ENCODE measurements at regions not wholly inside any gene's neighbourhood (a gene's known extent, or its start where the extent isn't known, plus 50 kb on each side); places are given as distances from the start of the nearest gene placed in this dataset.

- H3K36me3 ChIP-seq (replicated peaks in 1 of 2; ENCODE audit: control insufficient read depth in 2 of 2, insufficient read depth in 2 of 2, low read length in 2 of 2), result no peaks in the 10 kb centered on the region
- no peak overlapping the region for H3K9ac ChIP-seq (ENCODE audit: low read depth, low read length, poor library complexity)
- no peak overlapping the region for H3K4me3 ChIP-seq (ENCODE audit: low read length in 2 of 2)
- no peak for DNase-seq (ENCODE audit: low spot score)
- no peaks in the 10 kb centered on the region for H3K9me3 ChIP-seq (replicated peaks in 1 of 2; ENCODE audit: control insufficient read depth in 2 of 2, insufficient read depth in 1 of 2, low read depth in 1 of 2, low read length in 2 of 2)
- H4K91ac ChIP-seq (ENCODE audit: low read depth, low read length, poor library complexity), result no peak overlapping the region
- H3K23ac ChIP-seq (ENCODE audit: low read depth, low read length, poor library complexity), result no peak overlapping the region
- H3K27ac ChIP-seq (replicated peaks; ENCODE audit: low read length), result no peak overlapping the region
- no peak overlapping the region for H2AK5ac ChIP-seq (ENCODE audit: low read depth, low read length)
- WGBS, 2 donors (ENCODE audit: extremely low coverage in 2 of 2, insufficient read length in 2 of 2, insufficient replicate concordance in 1 of 2), result no CpG with 5 or more reads among the region's 2 CpGs
- H2AFZ ChIP-seq (ENCODE audit: low read length), result no peak overlapping the region
- H3K4me1 ChIP-seq (ENCODE audit: control insufficient read depth in 2 of 2, insufficient read depth in 1 of 2, low read depth in 1 of 2, low read length in 2 of 2), result no peaks in the 10 kb centered on the region
- H3K79me1 ChIP-seq (ENCODE audit: low read depth, low read length), result no peaks in the 10 kb centered on the region
- no peak overlapping the region for H3K14ac ChIP-seq (ENCODE audit: low read length)
- no peak overlapping the region for H2BK5ac ChIP-seq (ENCODE audit: low read length)
- no peak overlapping the region for H2BK120ac ChIP-seq (ENCODE audit: low read depth, low read length)
- no peaks in the 10 kb centered on the region for H3K27me3 ChIP-seq (ENCODE audit: control insufficient read depth in 3 of 3, insufficient read depth in 3 of 3, low read depth in 1 of 3, low read length in 3 of 3)
- H3K4ac ChIP-seq (ENCODE audit: low read length), result no peak overlapping the region
- no peak overlapping the region for H3K4me2 ChIP-seq (ENCODE audit: insufficient read depth, low read length, poor library complexity, severe bottlenecking)
- no peak overlapping the region for H3K18ac ChIP-seq (ENCODE audit: low read length)
- no peak overlapping the region for H4K8ac ChIP-seq (ENCODE audit: low read depth, low read length)
- no peak overlapping the region for H2BK12ac ChIP-seq (ENCODE audit: low read length)
- H2BK15ac ChIP-seq (ENCODE audit: low read length), result no peak overlapping the region
Measured at GRCh38 chr14:61959348-61959747, 197.1 kb downstream of the SNAPC1 start.

GRCh38 chr14:61961369-61961768, 199.1 kb downstream of the SNAPC1 start:
- Histone ChIP-seq H2BK15ac (ENCODE audit: low read length) (no peak overlapping the region), H2BK5ac (ENCODE audit: low read length) (no peak overlapping the region), H3K27ac (replicated peaks; ENCODE audit: low read length) (no peak overlapping the region), H3K23ac (ENCODE audit: low read depth, low read length, poor library complexity) (no peak overlapping the region), H2BK120ac (ENCODE audit: low read depth, low read length) (no peak overlapping the region), H2AK5ac (ENCODE audit: low read depth, low read length) (no peak overlapping the region), H3K4ac (ENCODE audit: low read length) (no peak overlapping the region), H2BK12ac (ENCODE audit: low read length) (no peak overlapping the region), H3K9ac (ENCODE audit: low read depth, low read length, poor library complexity) (no peak overlapping the region), H3K4me2 (ENCODE audit: insufficient read depth, low read length, poor library complexity, severe bottlenecking) (no peak overlapping the region), H3K36me3 (replicated peaks in 1 of 2; ENCODE audit: control insufficient read depth in 2 of 2, insufficient read depth in 2 of 2, low read length in 2 of 2) (no peaks in the 10 kb centered on the region), H3K4me3 (ENCODE audit: low read length in 2 of 2) (no peak overlapping the region), H3K4me1 (ENCODE audit: control insufficient read depth in 2 of 2, insufficient read depth in 1 of 2, low read depth in 1 of 2, low read length in 2 of 2) (no peaks in the 10 kb centered on the region), H2AFZ (ENCODE audit: low read length) (no peak overlapping the region), H3K79me1 (ENCODE audit: low read depth, low read length) (no peaks in the 10 kb centered on the region), H3K9me3 (replicated peaks in 1 of 2; ENCODE audit: control insufficient read depth in 2 of 2, insufficient read depth in 1 of 2, low read depth in 1 of 2, low read length in 2 of 2) (no peaks in the 10 kb centered on the region), H4K8ac (ENCODE audit: low read depth, low read length) (no peak overlapping the region), H3K14ac (ENCODE audit: low read length) (no peak overlapping the region), H3K27me3 (ENCODE audit: control insufficient read depth in 3 of 3, insufficient read depth in 3 of 3, low read depth in 1 of 3, low read length in 3 of 3) (no peaks in the 10 kb centered on the region), H4K91ac (ENCODE audit: low read depth, low read length, poor library complexity) (no peak overlapping the region), H3K18ac (ENCODE audit: low read length) (no peak overlapping the region)
- WGBS, 2 donors (ENCODE audit: extremely low coverage in 2 of 2, insufficient read length in 2 of 2, insufficient replicate concordance in 1 of 2), result no CpG with 5 or more reads among the region's 2 CpGs
- DNase-seq (ENCODE audit: low spot score), result no peak

- WGBS, 2 donors (ENCODE audit: extremely low coverage in 2 of 2, insufficient read length in 2 of 2, insufficient replicate concordance in 1 of 2), result no CpG with 5 or more reads among the region's 2 CpGs
- Histone ChIP-seq H3K9ac (ENCODE audit: low read depth, low read length, poor library complexity) (no peak overlapping the region), H3K79me1 (ENCODE audit: low read depth, low read length) (no peaks in the 10 kb centered on the region), H3K36me3 (replicated peaks in 1 of 2; ENCODE audit: control insufficient read depth in 2 of 2, insufficient read depth in 2 of 2, low read length in 2 of 2) (no peaks in the 10 kb centered on the region), H4K8ac (ENCODE audit: low read depth, low read length) (no peak overlapping the region), H3K4me2 (ENCODE audit: insufficient read depth, low read length, poor library complexity, severe bottlenecking) (no peak overlapping the region), H3K4me1 (ENCODE audit: control insufficient read depth in 2 of 2, insufficient read depth in 1 of 2, low read depth in 1 of 2, low read length in 2 of 2) (no peaks in the 10 kb centered on the region), H3K23ac (ENCODE audit: low read depth, low read length, poor library complexity) (no peak overlapping the region), H3K14ac (ENCODE audit: low read length) (no peak overlapping the region), H3K4ac (ENCODE audit: low read length) (no peak overlapping the region), H2BK5ac (ENCODE audit: low read length) (no peak overlapping the region), H2BK120ac (ENCODE audit: low read depth, low read length) (no peak overlapping the region), H2BK12ac (ENCODE audit: low read length) (no peak overlapping the region), H3K27ac (replicated peaks; ENCODE audit: low read length) (no peak overlapping the region), H3K27me3 (ENCODE audit: control insufficient read depth in 3 of 3, insufficient read depth in 3 of 3, low read depth in 1 of 3, low read length in 3 of 3) (no peaks in the 10 kb centered on the region), H2AFZ (ENCODE audit: low read length) (no peak overlapping the region), H4K91ac (ENCODE audit: low read depth, low read length, poor library complexity) (no peak overlapping the region), H3K18ac (ENCODE audit: low read length) (no peak overlapping the region), H2AK5ac (ENCODE audit: low read depth, low read length) (no peak overlapping the region), H3K9me3 (replicated peaks in 1 of 2; ENCODE audit: control insufficient read depth in 2 of 2, insufficient read depth in 1 of 2, low read depth in 1 of 2, low read length in 2 of 2) (no peaks in the 10 kb centered on the region), H3K4me3 (ENCODE audit: low read length in 2 of 2) (no peak overlapping the region), H2BK15ac (ENCODE audit: low read length) (no peak overlapping the region)
- DNase-seq (ENCODE audit: low spot score), result no peak
Measured at GRCh38 chr14:61963926-61964325, 201.7 kb downstream of the SNAPC1 start.

GRCh38 chr14:61965030-61965745, 203.0 kb downstream of the SNAPC1 start:
- Histone ChIP-seq H3K27me3 (ENCODE audit: control insufficient read depth in 3 of 3, insufficient read depth in 3 of 3, low read depth in 1 of 3, low read length in 3 of 3) (no peaks in the 10 kb centered on the region), H2AFZ (ENCODE audit: low read length) (no peak overlapping the region), H2AK5ac (ENCODE audit: low read depth, low read length) (no peak overlapping the region), H4K91ac (ENCODE audit: low read depth, low read length, poor library complexity) (no peak overlapping the region), H3K4me1 (ENCODE audit: control insufficient read depth in 2 of 2, insufficient read depth in 1 of 2, low read depth in 1 of 2, low read length in 2 of 2) (no peaks in the 10 kb centered on the region), H3K14ac (ENCODE audit: low read length) (no peak overlapping the region), H3K27ac (replicated peaks; ENCODE audit: low read length) (no peak overlapping the region), H3K9ac (ENCODE audit: low read depth, low read length, poor library complexity) (no peak overlapping the region), H3K4me3 (ENCODE audit: low read length in 2 of 2) (no peak overlapping the region), H3K36me3 (replicated peaks in 1 of 2; ENCODE audit: control insufficient read depth in 2 of 2, insufficient read depth in 2 of 2, low read length in 2 of 2) (no peaks in the 10 kb centered on the region), H3K79me1 (ENCODE audit: low read depth, low read length) (no peaks in the 10 kb centered on the region), H3K4ac (ENCODE audit: low read length) (no peak overlapping the region), H3K23ac (ENCODE audit: low read depth, low read length, poor library complexity) (no peak overlapping the region), H2BK15ac (ENCODE audit: low read length) (no peak overlapping the region), H2BK12ac (ENCODE audit: low read length) (no peak overlapping the region), H2BK120ac (ENCODE audit: low read depth, low read length) (no peak overlapping the region), H3K9me3 (replicated peaks in 1 of 2; ENCODE audit: control insufficient read depth in 2 of 2, insufficient read depth in 1 of 2, low read depth in 1 of 2, low read length in 2 of 2) (no peaks in the 10 kb centered on the region), H2BK5ac (ENCODE audit: low read length) (no peak overlapping the region), H4K8ac (ENCODE audit: low read depth, low read length) (no peak overlapping the region), H3K18ac (ENCODE audit: low read length) (no peak overlapping the region), H3K4me2 (ENCODE audit: insufficient read depth, low read length, poor library complexity, severe bottlenecking) (no peak overlapping the region)
- WGBS, 2 donors (ENCODE audit: extremely low coverage in 2 of 2, insufficient read length in 2 of 2, insufficient replicate concordance in 1 of 2), result no CpG with 5 or more reads among the region's 2 CpGs
- no peak for DNase-seq (ENCODE audit: low spot score)
